ENCODE measurements at regions not wholly inside any gene's neighbourhood (a gene's known extent, or its start where the extent isn't known, plus 50 kb on each side); places are given as distances from the start of the nearest gene placed in this dataset.

DNA sequence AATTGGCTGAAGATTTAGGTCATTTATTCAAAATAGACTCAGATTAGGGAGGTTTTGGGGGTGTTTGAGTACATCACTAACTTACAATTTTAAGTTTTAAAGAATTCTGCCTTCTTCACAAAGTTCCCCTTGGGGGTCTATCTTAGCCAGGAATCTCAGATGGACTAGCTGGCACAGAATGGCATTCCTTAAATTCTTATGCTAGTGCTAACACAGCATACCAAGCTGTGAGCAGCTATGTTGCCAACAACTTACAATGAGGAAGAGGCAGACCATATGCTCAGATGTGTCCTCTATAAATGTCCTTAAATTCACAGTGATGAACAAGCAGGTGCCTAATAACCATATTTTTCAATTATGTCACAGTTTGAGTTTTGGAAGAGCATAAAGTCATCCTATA is 60.9 kb upstream of the NPHP3 start:
- Histone ChIP-seq H2AFZ (ENCODE audit: low read length) (no peak overlapping the region), H3K9me2 (ENCODE audit: low read depth, low read length) (no peaks in the 10 kb centered on the region), H3K4me1 (ENCODE audit: insufficient read depth, low read length, severe bottlenecking) (no peaks in the 10 kb centered on the region), H3K79me2 (ENCODE audit: insufficient read depth, low read length) (no peaks in the 10 kb centered on the region), H3K36me3 (ENCODE audit: insufficient read depth, low read length) (no peaks in the 10 kb centered on the region), H3K4me2 (ENCODE audit: low read length) (no peak overlapping the region), H3K27me3 (ENCODE audit: insufficient read depth, low read length) (no peaks in the 10 kb centered on the region), H3K27ac (ENCODE audit: low read depth, low read length, poor library complexity, severe bottlenecking) (no peak overlapping the region), H3K4me3 (ENCODE audit: low read depth, low read length, poor library complexity, severe bottlenecking) (no peak overlapping the region), H3K9me3 (ENCODE audit: low read length) (no peaks in the 10 kb centered on the region), H3F3A (ENCODE audit: insufficient read depth, low read length) (no peaks in the 10 kb centered on the region; the same call in 1 of the 2 replicates), H3K9ac (ENCODE audit: low read length) (no peak overlapping the region), H4K20me1 (ENCODE audit: insufficient read depth, low read length) (no peaks in the 10 kb centered on the region)
- TF ChIP-seq CTCF (IDR thresholded peaks at IDR 0.05; ENCODE audit: low read length) (no peak), EZH2 (IDR thresholded peaks at IDR 0.05; ENCODE audit: borderline replicate concordance, low read length) (no peak)

DNA sequence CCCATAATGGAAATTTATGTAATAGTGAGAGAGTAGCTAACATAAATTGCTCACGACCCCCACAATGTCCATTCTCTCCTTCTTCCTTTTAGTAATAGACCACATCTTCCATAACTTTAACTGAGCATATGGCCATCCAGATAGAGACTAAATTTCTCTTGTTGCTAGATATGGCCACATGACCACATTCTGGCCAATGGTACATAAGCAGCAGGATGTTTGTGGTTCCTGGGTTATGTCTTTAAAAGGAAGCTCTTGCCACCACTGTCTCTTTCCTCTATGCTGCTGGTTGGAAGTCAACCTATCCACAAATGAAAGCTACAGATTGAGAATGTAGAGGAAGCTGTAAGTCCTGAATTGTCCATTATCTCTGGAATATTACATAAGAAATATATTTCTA is 59.7 kb upstream of the NPHP3 start:
- Histone ChIP-seq H3K9me2 (ENCODE audit: low read depth, low read length) (no peaks in the 10 kb centered on the region), H3K4me2 (ENCODE audit: low read length) (no peak overlapping the region), H3K4me1 (ENCODE audit: insufficient read depth, low read length, severe bottlenecking) (no peaks in the 10 kb centered on the region), H3K9ac (ENCODE audit: low read length) (no peak overlapping the region), H3F3A (ENCODE audit: insufficient read depth, low read length) (no peaks in the 10 kb centered on the region; the same call in 1 of the 2 replicates), H3K27ac (ENCODE audit: low read depth, low read length, poor library complexity, severe bottlenecking) (no peak overlapping the region), H3K79me2 (ENCODE audit: insufficient read depth, low read length) (no peaks in the 10 kb centered on the region), H3K27me3 (ENCODE audit: insufficient read depth, low read length) (no peaks in the 10 kb centered on the region), H3K4me3 (ENCODE audit: low read depth, low read length, poor library complexity, severe bottlenecking) (no peak overlapping the region), H2AFZ (ENCODE audit: low read length) (no peak overlapping the region), H3K36me3 (ENCODE audit: insufficient read depth, low read length) (no peaks in the 10 kb centered on the region), H4K20me1 (ENCODE audit: insufficient read depth, low read length) (no peaks in the 10 kb centered on the region), H3K9me3 (ENCODE audit: low read length) (no peaks in the 10 kb centered on the region)
- no peak for TF ChIP-seq EZH2 (IDR thresholded peaks at IDR 0.05; ENCODE audit: borderline replicate concordance, low read length)
- TF ChIP-seq CTCF (IDR thresholded peaks at IDR 0.05; ENCODE audit: low read length): no peak

DNA sequence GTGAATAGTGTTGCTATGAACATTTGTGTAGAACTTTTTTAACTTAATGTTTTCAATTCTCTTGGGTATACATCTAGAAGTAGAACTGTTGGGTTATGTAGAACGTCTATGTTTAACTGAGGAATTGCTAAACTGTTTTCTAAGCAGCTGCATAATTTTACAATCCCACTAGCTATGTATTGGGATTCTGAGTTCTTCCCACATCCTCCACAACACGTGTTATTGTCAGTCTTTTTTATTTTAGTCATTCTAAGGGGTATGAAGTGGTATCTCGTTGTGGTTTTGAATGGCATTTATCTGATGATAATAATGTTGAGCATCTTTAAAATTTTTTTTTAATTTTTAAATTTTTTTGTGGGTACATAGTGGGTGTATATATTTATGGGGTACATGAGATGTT is 55.0 kb upstream of the NPHP3 start:
- no peak overlapping the region for H3K27ac ChIP-seq (ENCODE audit: low read depth, low read length, poor library complexity, severe bottlenecking)
- H3K9me3 ChIP-seq (ENCODE audit: low read length): no peaks in the 10 kb centered on the region
- no peak overlapping the region for H3K4me2 ChIP-seq (ENCODE audit: low read length)
- no peaks in the 10 kb centered on the region for H3K9me2 ChIP-seq (ENCODE audit: low read depth, low read length)
- no peaks in the 10 kb centered on the region for H3K36me3 ChIP-seq (ENCODE audit: insufficient read depth, low read length)
- no peak overlapping the region for H3K9ac ChIP-seq (ENCODE audit: low read length)
- H3F3A ChIP-seq (ENCODE audit: insufficient read depth, low read length): no peaks in the 10 kb centered on the region; the same call in 1 of the 2 replicates
- no peaks in the 10 kb centered on the region for H3K4me1 ChIP-seq (ENCODE audit: insufficient read depth, low read length, severe bottlenecking)
- H3K27me3 ChIP-seq (ENCODE audit: insufficient read depth, low read length): no peaks in the 10 kb centered on the region
- TF ChIP-seq EZH2 (IDR thresholded peaks at IDR 0.05; ENCODE audit: borderline replicate concordance, low read length) (no peak), CTCF (IDR thresholded peaks at IDR 0.05; ENCODE audit: low read length) (no peak)
- no peak overlapping the region for H3K4me3 ChIP-seq (ENCODE audit: low read depth, low read length, poor library complexity, severe bottlenecking)
- H4K20me1 ChIP-seq (ENCODE audit: insufficient read depth, low read length): no peaks in the 10 kb centered on the region
- H2AFZ ChIP-seq (ENCODE audit: low read length): no peak overlapping the region
- H3K79me2 ChIP-seq (ENCODE audit: insufficient read depth, low read length): no peaks in the 10 kb centered on the region
